Naive thymus-derived CD4-positive, alpha-beta T cell (primary cell): ENCODE measurements at regions not wholly inside any gene's neighbourhood (a gene's known extent, or its start where the extent isn't known, plus 50 kb on each side); places are given as distances from the start of the nearest gene placed in this dataset.

Experiments
- ATAC-seq: fragments of 150-1000 bp; cut with Tn5 transposase; 2 replicates; pipeline ENCODE4 v1.10.0; 2021; ENCODE audit warnings: mild to moderate bottlenecking, moderate library complexity
- CTCF ChIA-PET: fragments of 350-600 bp; sonication (Branson Sonifier 250); formaldehyde crosslinking; loops from one replicate; lab custom pipeline; 2021; ENCODE audit warnings: antibody characterized with exemption; lab: Charles Lee
- POLR2A ChIA-PET: fragments of 350-600 bp; sonication (Branson Sonifier 250); formaldehyde crosslinking; loops from one replicate; lab custom pipeline; 2021; ENCODE audit warnings: antibody characterized with exemption, inconsistent platforms; lab: Charles Lee
- DNase-seq, 9 donors: peaks; one replicate each; pipeline versions ENCODE4 v3.0.0 to v3.0.0-alpha.2; 2020 to 2022; ENCODE audit warnings: mixed read lengths in 1 of 9
- H3K27ac ChIP-seq: one replicate; pipeline ENCODE4 v1.7.0; 2013; ENCODE audit warnings: mild to moderate bottlenecking, low read depth, low read length, moderate library complexity
- H3K27me3 ChIP-seq, 2 donors: one replicate each; pipeline ENCODE4 v1.7.0; 2013; ENCODE audit warnings: low read length in 2 of 2, mild to moderate bottlenecking in 2 of 2, moderate library complexity in 2 of 2; ENCODE audit not compliant: control insufficient read depth in 2 of 2, insufficient read depth in 2 of 2
- H3K36me3 ChIP-seq, 3 experiments: 1 replicate in 2 of 3; 2 replicates in 1 of 3; pipeline ENCODE4 v1.7.0; 2013; ENCODE audit warnings: low read length in 3 of 3, mild to moderate bottlenecking in 3 of 3, moderate library complexity in 1 of 3; ENCODE audit not compliant: insufficient read depth in 3 of 3, control insufficient read depth in 2 of 3
- H3K4me1 ChIP-seq, 2 donors: one replicate each; pipeline ENCODE4 v1.7.0; 2013; ENCODE audit warnings: low read length in 2 of 2, mild to moderate bottlenecking in 2 of 2, moderate library complexity in 1 of 2; ENCODE audit not compliant: control insufficient read depth in 2 of 2, insufficient read depth in 2 of 2
- H3K4me3 ChIP-seq: 2 replicates; pipeline ENCODE4 v1.7.0; 2013; ENCODE audit warnings: mild to moderate bottlenecking, low read length
- H3K9me3 ChIP-seq, 3 experiments: 1 replicate in 2 of 3; 2 replicates in 1 of 3; pipeline ENCODE4 v1.7.0; 2013; ENCODE audit warnings: low read length in 3 of 3; ENCODE audit not compliant: control insufficient read depth in 2 of 3
- H3K27ac Mint-ChIP-seq, 9 donors: one replicate each; pipeline ENCODE4 v1.8.0; 2020 to 2022; ENCODE audit warnings: mixed read lengths in 9 of 9, mild to moderate bottlenecking in 8 of 9, moderate library complexity in 5 of 9, inconsistent platforms in 2 of 9
- H3K27me3 Mint-ChIP-seq, 5 donors: one replicate each; pipeline ENCODE4 v1.8.0; 2021 to 2022; ENCODE audit warnings: mixed read lengths in 5 of 5, mild to moderate bottlenecking in 1 of 5
- H3K36me3 Mint-ChIP-seq, 5 donors: one replicate each; pipeline ENCODE4 v1.8.0; 2020 to 2022; ENCODE audit warnings: mixed read lengths in 5 of 5, mild to moderate bottlenecking in 3 of 5, inconsistent platforms in 1 of 5
- H3K4me1 Mint-ChIP-seq, 7 donors: one replicate each; pipeline ENCODE4 v1.8.0; 2020 to 2022; ENCODE audit warnings: mixed read lengths in 7 of 7, mild to moderate bottlenecking in 3 of 7, inconsistent platforms in 1 of 7
- H3K4me3 Mint-ChIP-seq, 10 donors: one replicate each; pipeline ENCODE4 v1.8.0; 2020 to 2022; ENCODE audit warnings: mild to moderate bottlenecking in 10 of 10, mixed read lengths in 10 of 10, moderate library complexity in 6 of 10, inconsistent platforms in 2 of 10
- H3K9me3 Mint-ChIP-seq, 11 donors: one replicate each; pipeline ENCODE4 v1.8.0; 2020 to 2022; ENCODE audit warnings: mixed read lengths in 11 of 11, mild to moderate bottlenecking in 4 of 11, inconsistent platforms in 1 of 11, moderate library complexity in 1 of 11
- intact Hi-C, 2 donors: fragments of 100-400 bp; cut with micrococcal nuclease; formaldehyde crosslinking; loops; one replicate each; pipeline ENCODE4 v1.15.1; 2023

DNA sequence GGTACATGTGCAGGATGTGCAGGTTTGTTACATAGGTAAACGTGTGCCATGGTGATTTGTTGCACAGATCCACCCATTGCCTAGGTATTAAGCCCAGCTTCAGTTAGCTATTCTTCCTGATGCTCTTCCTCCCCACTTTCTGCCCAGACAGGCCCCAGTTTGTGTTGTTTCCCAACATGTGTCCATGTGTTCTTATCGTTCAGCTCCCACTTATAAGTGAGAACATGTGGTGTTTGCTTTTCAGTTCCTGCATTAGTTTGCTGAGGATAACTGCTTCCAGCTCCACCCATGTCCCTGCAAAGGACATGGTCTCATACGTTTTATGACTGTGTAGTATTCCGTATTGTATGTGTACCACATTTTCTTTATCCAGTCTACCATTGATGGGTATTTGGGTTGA lies 251.7 kb upstream of the NOVA1 start:
- ChIA-PET CTCF (no interaction called here), POLR2A (no interaction called here)
- no peaks in the 10 kb centered on the region for H3K27me3 Mint-ChIP-seq
- peaks cover 0 to 3% (median 0%) of the 10 kb centered on the region in 5 donors for H3K36me3 Mint-ChIP-seq
- no peak overlapping the region for H3K4me3 Mint-ChIP-seq
- no peaks in the 10 kb centered on the region for H3K27me3 ChIP-seq
- no peak overlapping the region for H3K27ac Mint-ChIP-seq
- ATAC-seq (no peak), DNase-seq (no peak)
- H3K9me3 ChIP-seq, result no peaks in the 10 kb centered on the region
- H3K4me1 Mint-ChIP-seq, result no peaks in the 10 kb centered on the region
- H3K36me3 ChIP-seq, result no peaks in the 10 kb centered on the region
- H3K4me1 ChIP-seq, result no peaks in the 10 kb centered on the region
- no peak overlapping the region for H3K27ac ChIP-seq
- no peak overlapping the region for H3K4me3 ChIP-seq
- peaks cover 3 to 39% (median 17%) of the 10 kb centered on the region in 11 donors for H3K9me3 Mint-ChIP-seq
- intact Hi-C loops, result no loop called here

DNA sequence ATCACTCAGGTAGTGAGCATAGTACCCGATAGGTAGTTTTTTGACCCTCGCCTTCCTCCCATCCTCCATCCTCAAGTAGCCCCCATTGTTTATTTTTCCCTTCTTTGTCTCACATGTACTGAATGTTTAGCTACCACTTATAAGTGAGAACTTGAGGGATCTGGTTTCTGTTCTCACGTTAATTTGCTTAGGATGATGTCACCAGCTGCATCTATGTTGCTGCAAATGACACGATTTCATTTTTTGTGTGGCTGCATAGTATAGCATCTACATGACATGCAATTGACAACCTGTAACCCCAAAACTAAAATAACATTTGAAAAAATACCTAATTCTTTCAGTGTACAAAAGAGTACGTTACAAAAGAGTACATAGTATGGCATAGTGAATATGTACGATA lies 254.0 kb upstream of the NOVA1 start:
- no peak overlapping the region for H3K27ac Mint-ChIP-seq
- POLR2A ChIA-PET, result no interaction called here
- intact Hi-C loops, result no loop called here
- H3K9me3 Mint-ChIP-seq, result peaks cover 2 to 40% (median 15%) of the 10 kb centered on the region in 11 donors
- no peaks in the 10 kb centered on the region for H3K4me1 Mint-ChIP-seq
- Histone ChIP-seq H3K27me3 (no peaks in the 10 kb centered on the region), H3K36me3 (no peaks in the 10 kb centered on the region), H3K9me3 (peaks cover 0 to 4% (median 0%) of the 10 kb centered on the region in 3 experiments), H3K4me3 (no peak overlapping the region), H3K27ac (no peak overlapping the region), H3K4me1 (no peaks in the 10 kb centered on the region)
- no peak for DNase-seq
- H3K4me3 Mint-ChIP-seq, result no peak overlapping the region
- H3K27me3 Mint-ChIP-seq, result no peaks in the 10 kb centered on the region
- no peak for ATAC-seq
- CTCF ChIA-PET, result no interaction called here
- peaks cover 0 to 7% (median 0%) of the 10 kb centered on the region in 5 donors for H3K36me3 Mint-ChIP-seq

DNA sequence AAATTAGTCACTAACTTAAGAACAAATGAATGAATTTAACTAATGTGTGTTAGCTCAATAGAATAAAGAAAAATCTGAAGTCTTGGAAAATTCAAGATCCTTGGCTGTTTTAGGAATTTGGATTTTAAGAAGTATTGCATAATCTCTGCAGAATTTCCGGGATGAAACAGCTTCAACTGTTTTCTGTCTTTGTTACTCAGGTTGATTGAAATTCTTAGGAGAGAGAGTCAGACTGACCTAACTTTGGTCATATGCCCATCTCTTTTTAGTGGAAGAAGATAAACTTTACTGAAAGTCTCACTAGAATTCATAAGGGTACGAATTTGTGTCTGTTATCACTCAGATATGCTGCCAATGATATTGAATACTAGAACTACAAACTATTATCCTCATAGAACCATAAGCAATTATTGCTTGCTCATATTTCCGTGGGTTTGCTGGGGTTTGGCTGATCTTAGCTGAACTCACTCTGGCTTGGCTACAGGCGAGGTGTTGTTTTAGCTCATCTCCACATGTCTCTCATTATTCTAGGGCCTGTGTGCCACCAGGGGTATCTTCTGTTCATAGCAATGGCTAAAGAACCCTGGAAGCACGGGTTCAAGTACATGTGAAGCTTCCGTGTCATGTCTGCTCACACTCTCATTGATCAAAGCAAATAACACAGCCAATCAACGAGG lies 257.4 kb upstream of the NOVA1 start:
- Histone ChIP-seq H3K4me1 (no peaks in the 10 kb centered on the region), H3K9me3 (peaks cover 0 to 4% (median 0%) of the 10 kb centered on the region in 3 experiments), H3K36me3 (no peaks in the 10 kb centered on the region), H3K27me3 (no peaks in the 10 kb centered on the region), H3K27ac (no peak overlapping the region), H3K4me3 (no peak overlapping the region)
- H3K27ac Mint-ChIP-seq, result no peak overlapping the region
- ChIA-PET CTCF (no interaction called here), POLR2A (no interaction called here)
- ATAC-seq (no peak), DNase-seq (no peak)
- no peak overlapping the region for H3K4me3 Mint-ChIP-seq
- H3K27me3 Mint-ChIP-seq, result no peaks in the 10 kb centered on the region
- peaks cover 0 to 7% (median 0%) of the 10 kb centered on the region in 5 donors for H3K36me3 Mint-ChIP-seq
- peaks cover 2 to 30% (median 11%) of the 10 kb centered on the region in 11 donors for H3K9me3 Mint-ChIP-seq
- H3K4me1 Mint-ChIP-seq, result no peaks in the 10 kb centered on the region
- intact Hi-C loops, result no loop called here

DNA sequence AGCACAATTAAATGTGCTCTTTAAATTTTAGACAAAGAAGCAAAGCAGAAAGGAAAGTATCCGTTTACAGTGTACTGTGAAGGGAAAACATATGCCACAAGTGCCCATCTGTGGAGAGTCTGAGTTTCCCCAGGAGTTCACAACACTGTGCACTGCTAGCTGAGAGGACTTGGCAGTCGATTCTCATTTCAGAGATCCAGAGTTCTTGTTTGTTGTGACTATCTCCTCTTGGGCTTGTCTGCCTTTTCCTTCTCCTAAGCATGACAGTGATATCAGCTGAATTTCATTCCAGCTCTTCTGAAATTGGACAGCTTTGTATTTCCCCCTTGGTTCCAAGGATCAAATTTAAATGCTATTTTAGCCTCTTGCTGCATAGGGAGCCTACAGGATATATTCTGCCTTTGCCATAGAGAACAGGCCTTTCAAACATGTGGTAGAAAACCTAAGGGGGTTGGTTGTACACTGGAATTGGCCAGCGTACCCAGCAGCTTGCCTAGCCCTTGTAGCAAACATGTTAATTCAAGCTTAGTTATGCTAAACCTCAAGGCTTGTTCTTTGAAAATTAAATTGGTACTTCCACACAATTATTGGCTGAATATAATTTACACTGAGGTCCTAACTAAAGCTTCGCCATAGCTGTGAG lies 259.2 kb upstream of the NOVA1 start:
- Histone ChIP-seq H3K9me3 (peaks cover 0 to 4% (median 0%) of the 10 kb centered on the region in 3 experiments), H3K27ac (no peak overlapping the region), H3K36me3 (no peaks in the 10 kb centered on the region), H3K4me3 (no peak overlapping the region), H3K27me3 (no peaks in the 10 kb centered on the region), H3K4me1 (no peaks in the 10 kb centered on the region)
- Mint-ChIP-seq H3K27ac (no peak overlapping the region), H3K9me3 (peaks cover 0 to 24% (median 8%) of the 10 kb centered on the region in 11 donors), H3K27me3 (no peaks in the 10 kb centered on the region), H3K36me3 (peaks cover 0 to 7% (median 0%) of the 10 kb centered on the region in 5 donors), H3K4me3 (no peak overlapping the region), H3K4me1 (no peaks in the 10 kb centered on the region)
- ChIA-PET POLR2A (no interaction called here), CTCF (no interaction called here)
- ATAC-seq (no peak), DNase-seq (no peak)
- intact Hi-C loops, result no loop called here

DNA sequence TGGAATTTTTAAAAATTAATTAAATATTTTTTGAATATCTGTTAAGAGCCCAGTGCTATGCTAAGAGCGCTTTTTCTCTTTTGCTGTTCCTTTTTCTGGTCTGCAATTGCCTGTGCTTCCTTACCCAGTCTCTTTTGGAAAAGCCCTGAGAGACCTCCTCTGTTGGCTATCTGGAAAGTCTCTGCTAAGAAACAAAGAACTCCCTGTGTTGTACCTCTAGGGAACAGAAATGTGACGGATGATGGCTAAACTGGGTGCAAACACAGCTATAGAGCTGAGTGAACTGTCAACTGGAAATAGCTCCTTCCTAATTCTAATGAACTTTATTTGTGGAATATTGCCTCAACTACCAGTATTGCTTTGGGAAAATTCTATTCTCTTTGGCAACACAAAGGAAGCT lies 261.6 kb upstream of the NOVA1 start:
- peaks cover 0 to 12% (median 4%) of the 10 kb centered on the region in 11 donors for H3K9me3 Mint-ChIP-seq
- no peak overlapping the region for H3K4me3 Mint-ChIP-seq
- DNase-seq (no peak), ATAC-seq (no peak)
- Histone ChIP-seq H3K27me3 (no peaks in the 10 kb centered on the region), H3K27ac (no peak overlapping the region), H3K4me3 (no peak overlapping the region), H3K9me3 (peaks cover 0 to 4% (median 0%) of the 10 kb centered on the region in 3 experiments), H3K36me3 (no peaks in the 10 kb centered on the region), H3K4me1 (no peaks in the 10 kb centered on the region)
- H3K27me3 Mint-ChIP-seq, result no peaks in the 10 kb centered on the region
- ChIA-PET CTCF (no interaction called here), POLR2A (no interaction called here)
- H3K36me3 Mint-ChIP-seq, result peaks cover 0 to 4% (median 0%) of the 10 kb centered on the region in 5 donors
- intact Hi-C loops, result no loop called here
- H3K27ac Mint-ChIP-seq, result no peak overlapping the region
- no peaks in the 10 kb centered on the region for H3K4me1 Mint-ChIP-seq

DNA sequence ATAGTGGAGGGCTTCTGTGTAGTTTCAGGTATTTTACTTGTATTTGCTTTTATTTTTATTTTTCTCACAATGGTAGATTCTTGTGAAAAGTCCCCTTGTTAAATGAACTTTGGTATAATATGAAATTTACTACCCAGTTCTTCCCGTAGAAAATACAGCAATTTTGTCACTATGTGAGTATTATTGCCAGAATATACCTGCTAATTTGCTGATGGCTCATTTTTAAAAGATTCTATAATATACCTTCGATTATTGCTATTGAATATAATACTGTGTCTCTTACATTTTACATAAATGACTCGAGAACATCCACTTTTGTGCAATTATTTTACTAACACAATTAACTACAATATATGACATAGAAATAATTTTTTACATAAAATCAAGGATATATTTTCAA lies 262.3 kb upstream of the NOVA1 start:
- intact Hi-C loops, result no loop called here
- Mint-ChIP-seq H3K4me3 (no peak overlapping the region), H3K36me3 (peaks cover 0 to 4% (median 0%) of the 10 kb centered on the region in 5 donors), H3K4me1 (no peaks in the 10 kb centered on the region), H3K9me3 (peaks cover 0 to 12% (median 4%) of the 10 kb centered on the region in 11 donors), H3K27ac (no peak overlapping the region), H3K27me3 (no peaks in the 10 kb centered on the region)
- ChIA-PET POLR2A (no interaction called here), CTCF (no interaction called here)
- peaks cover 0 to 4% (median 0%) of the 10 kb centered on the region in 3 experiments for H3K9me3 ChIP-seq
- DNase-seq, result no peak
- H3K27ac ChIP-seq, result no peak overlapping the region
- no peaks in the 10 kb centered on the region for H3K27me3 ChIP-seq
- no peaks in the 10 kb centered on the region for H3K36me3 ChIP-seq
- no peak for ATAC-seq
- H3K4me3 ChIP-seq, result no peak overlapping the region
- no peaks in the 10 kb centered on the region for H3K4me1 ChIP-seq

DNA sequence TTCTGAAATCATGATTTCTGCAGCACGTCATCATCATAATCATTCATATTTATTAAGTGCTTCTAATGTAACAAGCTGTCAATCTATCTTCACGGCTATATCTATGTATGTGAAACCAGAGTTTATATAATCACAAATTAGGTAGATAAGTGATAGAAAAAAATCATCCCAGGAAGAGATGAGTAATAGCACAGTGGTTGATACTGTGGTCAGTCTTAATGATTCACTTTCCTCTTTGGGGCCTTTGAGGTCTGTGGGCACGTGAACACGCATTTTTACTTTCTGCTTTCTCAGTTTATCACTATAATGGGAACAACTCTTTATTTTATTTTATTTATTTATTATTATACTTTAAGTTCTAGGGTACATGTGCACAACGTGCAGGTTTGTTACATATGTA lies 265.9 kb upstream of the NOVA1 start:
- Histone ChIP-seq H3K27me3 (no peaks in the 10 kb centered on the region), H3K4me1 (no peaks in the 10 kb centered on the region), H3K9me3 (no peaks in the 10 kb centered on the region), H3K27ac (no peak overlapping the region), H3K36me3 (no peaks in the 10 kb centered on the region), H3K4me3 (no peak overlapping the region)
- ChIA-PET CTCF (no interaction called here), POLR2A (no interaction called here)
- H3K27me3 Mint-ChIP-seq, result no peaks in the 10 kb centered on the region
- no peaks in the 10 kb centered on the region for H3K4me1 Mint-ChIP-seq
- H3K4me3 Mint-ChIP-seq, result no peak overlapping the region
- no peaks in the 10 kb centered on the region for H3K36me3 Mint-ChIP-seq
- DNase-seq (no peak), ATAC-seq (no peak)
- no peak overlapping the region for H3K27ac Mint-ChIP-seq
- intact Hi-C loops, result no loop called here
- H3K9me3 Mint-ChIP-seq, result peaks cover 0 to 9% (median 2%) of the 10 kb centered on the region in 11 donors
